ENCODE measurements at regions not wholly inside any gene's neighbourhood (a gene's known extent, or its start where the extent isn't known, plus 50 kb on each side); places are given as distances from the start of the nearest gene placed in this dataset.

- no peaks in the 10 kb centered on the region for H3K9me3 ChIP-seq
- H3K27me3 ChIP-seq, result peaks cover 0 to 20% (median 0%) of the 10 kb centered on the region in 9 donors
- no peak for TF ChIP-seq CTCF (IDR thresholded peaks at IDR 0.05)
- TF ChIP-seq POLR2A (IDR thresholded peaks at IDR 0.05), result no peak
- DNase-seq (no peak), ATAC-seq (no peak)
- no peaks in the 10 kb centered on the region for H3K36me3 ChIP-seq
- H3K27ac ChIP-seq, result no peak overlapping the region
- intact Hi-C loops (cut with DNase I), result no loop called here
- H3K4me3 ChIP-seq, result no peak overlapping the region
- H3K4me1 ChIP-seq, result peaks cover 0 to 13% (median 6%) of the 10 kb centered on the region in 12 donors
- WGBS, 4 donors, result 87 to 93% (median 91%) methylated on average over 12 of the region's 12 CpGs
These were observed 302.8 kb downstream of the FOXL1 start for GRCh38 chr16:86881118-86881510.

- Histone ChIP-seq H3K27me3 (peaks cover 0 to 20% (median 0%) of the 10 kb centered on the region in 9 donors), H3K9me3 (no peaks in the 10 kb centered on the region), H3K4me3 (no peak overlapping the region), H3K4me1 (peaks cover 0 to 13% (median 6%) of the 10 kb centered on the region in 12 donors), H3K27ac (no peak overlapping the region), H3K36me3 (no peaks in the 10 kb centered on the region)
- WGBS, 4 donors, result 68 to 77% (median 73%) methylated on average over 15 of the region's 15 CpGs
- DNase-seq, result no peak
- ATAC-seq, result no peak
- TF ChIP-seq CTCF (IDR thresholded peaks at IDR 0.05) (no peak), POLR2A (IDR thresholded peaks at IDR 0.05) (no peak)
- intact Hi-C loops (cut with DNase I), result no loop called here
These were observed 303.5 kb downstream of the FOXL1 start for GRCh38 chr16:86881861-86882273.

- H3K36me3 ChIP-seq, result no peaks in the 10 kb centered on the region
- no peaks in the 10 kb centered on the region for H3K9me3 ChIP-seq
- WGBS, 4 donors, result 27 to 35% (median 30%) methylated on average over 6 of the region's 6 CpGs
- H3K4me1 ChIP-seq, result peaks cover 0 to 13% (median 6%) of the 10 kb centered on the region in 12 donors
- H3K4me3 ChIP-seq, result no peak overlapping the region
- ATAC-seq, result peak; percentile 32 to 88 (median 74)
- DNase-seq, result peak in 4 of 5 donors; percentile 55 to 82 (median 68)
- peaks cover 0 to 20% (median 0%) of the 10 kb centered on the region in 9 donors for H3K27me3 ChIP-seq
- TF ChIP-seq POLR2A (IDR thresholded peaks at IDR 0.05), result no peak
- no peak for TF ChIP-seq CTCF (IDR thresholded peaks at IDR 0.05)
- H3K27ac ChIP-seq, result no peak overlapping the region
- intact Hi-C loops (cut with DNase I), result no loop called here
These were observed 304.4 kb downstream of the FOXL1 start for GRCh38 chr16:86882586-86883280.

GRCh38 chr16:86883583-86884389, 305.4 kb downstream of the FOXL1 start:
- Histone ChIP-seq H3K9me3 (no peaks in the 10 kb centered on the region), H3K36me3 (no peaks in the 10 kb centered on the region), H3K4me3 (no peak overlapping the region), H3K27me3 (peaks cover 0 to 12% (median 0%) of the 10 kb centered on the region in 9 donors), H3K27ac (no peak overlapping the region), H3K4me1 (peaks cover 0 to 13% (median 6%) of the 10 kb centered on the region in 12 donors)
- intact Hi-C loops (cut with DNase I), result no loop called here
- ATAC-seq, result no peak
- 77 to 90% (median 82%) methylated on average over 8 to 14 of the region's 14 CpGs for WGBS, 4 donors
- TF ChIP-seq CTCF (IDR thresholded peaks at IDR 0.05), result no peak
- TF ChIP-seq POLR2A (IDR thresholded peaks at IDR 0.05), result no peak
- DNase-seq, result no peak

Measured in heart left ventricle (tissue), 16 donors.